Stimulated activated CD8-positive, alpha-beta memory T cell treated with anti-CD3 and anti-CD28 coated beads, Interleukin-4, amount 100 ng/mL, for 48 hours (primary cell): ENCODE measurements at regions not wholly inside any gene's neighbourhood (a gene's known extent, or its start where the extent isn't known, plus 50 kb on each side); places are given as distances from the start of the nearest gene placed in this dataset.

Source experiments
- DNase-seq: peaks from one replicate; pipeline ENCODE4 v3.0.0-alpha.2; 2020

DNA sequence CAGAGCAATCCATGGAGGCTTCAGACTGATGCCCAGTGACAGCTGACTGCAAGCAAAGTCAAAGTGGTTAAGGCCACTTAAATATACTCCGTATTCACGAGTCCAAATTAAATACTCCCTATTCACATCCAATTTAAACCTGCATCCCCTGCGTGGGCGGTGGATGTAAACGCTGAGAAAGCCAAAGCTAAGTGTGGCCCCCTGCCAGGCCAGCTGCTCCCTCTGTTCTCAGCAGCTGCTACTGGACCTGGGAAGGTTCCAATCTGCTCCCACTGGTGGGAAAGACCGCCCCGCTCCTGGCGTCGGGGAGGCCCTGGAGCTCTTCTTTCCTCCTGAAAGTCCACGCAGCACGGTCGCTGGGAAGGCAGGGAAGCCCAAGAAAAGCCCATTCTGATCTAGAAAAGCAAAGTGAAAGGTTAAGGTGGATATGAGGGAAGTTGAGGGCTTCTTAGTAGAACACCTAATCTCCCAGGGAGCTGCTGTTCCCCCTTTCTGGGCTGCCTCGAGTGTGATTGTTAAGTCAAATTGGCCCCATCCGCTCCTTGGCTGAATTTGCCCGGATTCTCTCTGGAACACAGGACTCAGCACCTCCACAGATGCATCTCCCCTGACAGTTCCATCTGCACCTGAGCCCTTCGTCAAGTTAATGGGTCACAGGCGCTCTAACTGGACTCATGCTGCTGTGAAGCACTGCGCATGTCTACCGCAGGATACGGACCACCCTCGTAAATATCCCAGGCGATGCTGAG is 205.5 kb downstream of the USP12 start:
- DNase-seq, result no peak

DNA sequence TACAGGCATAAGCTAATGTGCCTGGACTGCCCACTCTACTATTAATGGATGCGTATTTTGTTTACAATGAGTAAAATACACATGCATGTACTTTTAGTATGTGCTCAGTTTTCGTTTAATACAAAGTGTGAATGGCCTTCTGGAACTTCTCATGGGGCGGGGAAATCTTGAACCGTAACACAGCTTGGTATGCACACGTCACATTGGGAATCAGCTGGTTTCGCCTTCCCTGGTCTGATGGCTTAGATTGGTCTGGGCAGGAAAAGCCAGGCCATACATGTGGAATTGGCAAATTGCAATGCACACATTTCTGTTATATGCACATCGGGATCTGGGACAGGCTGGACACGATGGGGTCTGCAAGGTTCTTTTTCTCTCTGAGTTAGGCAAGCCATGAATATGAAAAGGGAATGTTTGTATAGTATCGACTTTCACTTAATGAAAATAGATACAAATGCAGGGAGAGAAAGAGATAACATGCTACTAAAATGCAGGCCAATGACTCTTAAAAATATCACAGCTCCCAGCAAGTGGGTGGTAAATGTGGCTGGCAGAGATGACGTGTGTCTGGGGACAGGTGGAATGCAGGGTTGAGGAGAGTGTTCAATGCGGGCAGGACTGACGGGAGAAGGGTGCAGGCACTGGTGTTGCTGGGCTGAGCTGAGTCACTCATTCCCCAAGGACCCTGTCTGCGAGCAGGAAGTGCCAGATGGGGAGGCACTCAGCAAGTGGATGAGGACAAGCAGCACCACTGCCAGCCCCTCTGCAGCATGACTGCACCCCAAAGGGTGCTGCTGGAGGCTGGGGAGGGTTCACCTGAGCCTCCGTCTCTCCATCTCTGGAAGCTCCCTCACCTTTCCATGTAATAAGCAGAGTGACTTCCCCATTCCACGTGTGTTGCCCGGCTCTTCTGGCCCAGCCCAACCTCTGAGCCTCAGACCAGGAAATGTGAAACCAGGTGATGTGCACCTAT is 204.0 kb upstream of the GPR12 start:
- no peak for DNase-seq

DNA sequence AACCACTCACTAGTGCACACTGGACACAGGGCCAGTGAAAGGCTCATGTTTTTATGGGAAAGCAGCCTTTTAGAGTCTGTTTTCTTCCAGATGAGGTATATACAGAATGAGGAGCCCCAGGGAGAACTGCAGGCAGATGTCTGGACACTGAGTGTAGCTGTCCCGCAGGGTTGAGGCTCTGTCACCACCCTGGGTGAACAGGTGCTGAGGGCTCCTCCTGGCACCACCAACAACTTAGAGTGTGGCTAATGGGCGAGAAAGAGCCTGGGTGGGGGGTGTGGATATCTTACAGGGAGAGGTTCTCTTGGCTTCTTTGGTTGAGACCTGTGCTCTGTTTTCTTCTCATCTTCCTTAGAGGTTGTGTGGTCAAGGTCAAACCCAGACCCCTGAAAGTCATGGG is 202.1 kb upstream of the GPR12 start:
- DNase-seq, result no peak

DNA sequence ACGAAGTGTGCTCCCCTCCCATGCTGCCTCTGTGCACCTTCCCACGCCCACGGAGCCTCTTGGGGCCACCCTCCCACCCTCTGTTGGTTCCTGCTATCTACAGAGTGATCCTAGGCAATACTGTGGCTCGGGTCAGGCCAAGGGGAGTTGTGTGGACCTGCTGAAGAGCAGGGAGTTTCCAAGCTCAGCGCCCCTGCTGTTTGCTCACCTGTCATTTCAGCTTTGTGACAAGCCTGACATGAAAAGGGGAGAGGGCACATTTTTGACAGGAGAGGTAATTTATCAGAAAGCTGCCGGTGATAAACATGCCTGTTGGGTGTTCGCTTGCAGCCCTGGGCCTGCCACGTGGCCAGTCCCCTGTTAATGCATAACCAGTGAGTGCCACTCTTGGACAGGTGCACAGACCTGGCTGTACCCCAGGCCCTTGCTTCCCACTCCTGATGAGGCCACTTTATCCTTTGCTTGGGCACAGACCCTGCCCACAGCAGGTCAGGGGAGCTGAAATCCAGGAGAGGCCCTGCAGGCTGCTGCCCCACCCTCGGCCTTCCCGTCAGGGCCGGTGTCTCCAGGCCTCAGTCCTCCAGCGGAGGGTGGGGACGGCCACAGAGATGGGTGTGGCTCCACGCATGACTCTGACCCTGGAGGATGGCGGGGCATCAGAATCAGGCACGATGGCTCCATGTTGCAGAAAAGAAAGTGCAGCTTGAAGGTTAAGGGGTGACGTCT is 201.5 kb upstream of the GPR12 start:
- DNase-seq, result no peak

DNA sequence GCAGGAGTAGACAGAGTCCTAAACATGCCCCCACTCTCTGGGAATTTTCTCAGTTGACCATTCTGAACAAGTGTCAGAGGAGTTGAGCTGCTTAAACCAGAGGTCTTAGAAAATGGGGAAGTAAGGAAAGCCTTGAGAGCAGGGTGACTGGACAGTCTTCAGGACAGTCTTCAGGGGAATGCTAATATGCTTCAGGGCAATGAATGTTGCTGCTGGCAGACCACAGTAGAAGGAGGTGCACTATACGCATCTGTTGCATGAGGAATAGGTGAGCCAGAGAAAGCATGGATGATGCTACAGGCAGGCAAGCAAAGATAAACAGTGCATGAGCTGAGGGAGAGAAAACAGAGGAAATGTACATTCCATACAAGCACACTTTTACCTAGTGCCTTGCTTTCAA is 196.6 kb upstream of the GPR12 start:
- no peak for DNase-seq

DNA sequence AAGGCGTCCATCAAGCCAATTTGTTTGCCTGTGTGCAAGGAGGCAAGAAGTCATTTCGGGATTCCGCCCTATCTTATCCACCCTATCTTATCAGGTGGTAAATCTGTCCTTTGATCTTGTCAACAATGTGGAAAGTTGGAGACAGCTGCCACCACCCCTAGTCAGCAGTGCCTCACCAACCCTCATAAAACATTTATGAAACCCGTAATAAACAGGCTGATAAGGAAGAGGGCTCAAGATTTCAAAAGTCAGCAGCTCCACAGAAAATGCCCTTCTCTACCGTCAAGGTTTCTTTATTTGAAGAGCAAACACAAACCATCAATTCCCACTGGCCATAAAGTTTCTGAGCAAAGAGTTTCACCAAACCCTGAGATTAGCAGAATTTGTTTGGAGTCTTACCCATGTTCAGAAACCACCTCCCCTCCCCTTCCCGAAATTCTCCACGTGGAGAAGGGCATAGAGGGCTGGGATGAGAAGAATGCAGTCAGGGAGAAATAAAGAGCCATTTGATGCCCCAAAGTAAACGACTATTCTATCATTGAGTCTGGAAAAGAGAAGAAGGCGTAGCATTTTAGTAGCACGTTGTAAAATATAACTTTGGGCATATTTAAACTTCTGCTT is 196.0 kb upstream of the GPR12 start:
- no peak for DNase-seq

DNA sequence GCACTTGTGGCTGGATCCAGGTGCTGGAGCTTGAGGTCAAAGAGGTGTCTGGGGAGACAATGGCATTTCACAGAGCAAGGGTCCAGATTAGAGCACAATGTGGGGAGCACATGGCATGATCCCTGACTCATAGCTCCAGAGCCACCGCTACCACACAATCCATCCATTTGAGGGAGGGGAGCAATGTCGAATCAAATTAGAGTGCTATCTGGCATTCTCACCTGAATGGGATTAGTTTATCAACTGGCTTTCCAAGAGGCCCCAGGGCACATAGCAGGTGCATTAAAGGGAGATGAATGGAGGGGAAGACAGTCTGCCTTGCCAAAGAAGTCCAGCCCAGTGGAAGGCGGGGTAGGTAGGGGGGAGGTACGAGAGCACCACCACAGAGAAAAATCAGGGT is 194.4 kb upstream of the GPR12 start:
- no peak for DNase-seq

DNA sequence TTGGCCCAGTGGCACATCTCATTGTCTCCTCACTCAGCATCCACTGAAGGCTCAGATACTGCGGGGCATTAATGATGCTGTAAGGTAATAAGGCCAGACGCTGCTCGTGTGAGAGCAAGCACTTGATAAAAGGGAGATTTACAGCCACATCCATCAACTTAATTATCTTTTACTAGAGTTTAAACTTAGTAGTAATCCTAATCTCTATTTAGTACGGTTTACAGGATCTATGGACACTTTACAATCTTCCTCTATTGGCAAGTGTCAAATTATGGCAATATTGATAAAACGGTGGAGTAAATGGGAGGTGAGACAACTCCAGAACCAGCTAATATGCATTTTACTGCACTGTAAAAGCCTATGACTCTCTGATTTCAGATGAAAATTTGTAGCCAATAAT is 192.7 kb upstream of the GPR12 start:
- no peak for DNase-seq

DNA sequence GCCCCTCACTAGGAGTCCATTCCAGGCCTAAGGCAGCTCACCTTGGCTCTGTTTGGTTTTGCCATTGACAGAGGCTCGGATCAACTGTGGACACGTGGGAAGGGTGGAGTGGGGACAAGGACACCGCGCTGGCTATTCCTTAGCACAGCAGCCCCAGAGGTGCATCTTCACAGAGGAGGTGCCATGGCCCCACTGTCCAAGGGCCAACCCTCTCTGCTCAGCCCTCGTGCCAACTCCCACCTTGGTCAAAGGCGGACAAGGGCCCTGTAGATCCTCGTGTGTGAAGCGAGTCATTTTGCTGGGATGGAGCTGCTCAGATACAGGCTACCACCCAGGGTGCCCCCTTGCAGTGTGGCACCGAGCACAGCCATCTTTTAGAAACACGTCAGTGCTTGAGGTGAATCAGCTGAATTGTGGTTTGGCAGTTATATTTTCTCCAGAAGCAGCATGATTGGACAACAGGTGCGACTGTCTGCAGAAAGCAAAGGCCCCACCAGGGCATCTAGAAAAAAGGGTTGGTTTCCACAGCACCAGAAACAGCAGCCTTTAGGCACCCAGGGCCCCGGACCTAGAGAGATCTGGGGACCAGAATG is 192.1 kb upstream of the GPR12 start:
- DNase-seq, result no peak

DNA sequence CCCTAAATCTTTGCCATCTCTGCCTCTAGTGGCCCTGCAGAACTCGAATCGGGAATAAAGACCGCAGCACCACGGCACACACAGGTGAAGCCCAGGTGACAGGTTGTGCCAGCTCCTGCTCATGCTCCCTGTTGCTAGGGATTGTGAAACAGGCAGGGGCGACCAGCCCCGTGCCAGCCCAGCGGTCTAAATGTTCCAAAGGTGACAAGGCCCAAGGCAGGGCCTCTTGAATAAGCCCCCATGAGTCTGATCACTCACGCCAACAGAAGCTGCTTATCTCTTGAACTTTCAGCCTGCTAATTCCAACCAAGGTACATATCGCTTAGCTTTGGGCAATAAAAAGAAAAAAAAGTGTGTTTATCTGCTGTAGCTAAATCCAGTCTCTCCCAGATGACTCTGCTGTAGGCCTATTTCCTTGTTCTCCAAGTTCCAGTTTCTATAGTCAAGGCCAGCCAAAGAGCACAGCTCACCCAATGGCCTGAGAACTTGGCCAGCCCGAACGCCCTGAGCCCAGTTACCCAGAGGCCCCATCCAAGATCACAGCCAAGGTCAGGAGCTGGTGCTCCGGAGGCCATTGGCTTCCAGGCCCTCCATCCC is 191.1 kb upstream of the GPR12 start:
- no peak for DNase-seq

DNA sequence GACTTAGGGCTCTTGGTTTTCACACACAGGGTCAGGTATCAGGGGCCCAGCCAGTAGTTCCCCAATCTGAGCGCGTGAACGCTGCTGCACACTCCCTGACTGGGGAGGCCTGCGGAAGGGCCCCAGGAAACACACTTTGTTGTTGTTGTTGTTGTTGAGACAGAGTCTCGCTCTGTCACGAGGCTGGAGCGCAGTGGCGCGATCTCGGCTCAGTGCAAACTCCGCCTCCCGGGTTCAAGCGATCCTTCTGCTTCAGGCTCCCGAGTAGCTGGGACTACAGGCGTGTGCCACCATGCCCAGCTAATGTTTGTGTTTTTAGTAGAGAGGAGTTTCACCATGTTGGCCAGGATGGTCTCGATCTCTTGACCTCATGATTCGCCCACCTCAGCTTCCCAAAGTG is 190.4 kb upstream of the GPR12 start:
- DNase-seq, result no peak

DNA sequence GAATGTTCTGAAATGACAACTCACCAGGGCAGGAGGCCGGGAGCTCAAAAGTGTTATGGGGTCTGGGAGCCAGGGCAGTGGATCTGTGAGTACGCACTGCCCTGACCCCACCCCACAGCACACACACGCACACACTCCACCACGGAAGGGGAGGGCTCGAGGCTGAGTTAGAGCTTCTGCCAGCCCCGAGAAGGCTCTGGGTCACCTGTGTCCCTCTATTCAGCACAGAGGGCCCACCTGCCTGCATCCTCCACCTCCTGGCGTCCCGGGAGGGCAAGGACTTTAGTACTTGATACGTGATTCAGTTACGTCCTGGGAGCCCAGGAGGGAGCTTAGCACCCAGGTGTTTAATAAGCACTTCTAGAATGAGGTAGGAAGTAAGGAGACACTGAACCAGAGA is 190.0 kb upstream of the GPR12 start:
- no peak for DNase-seq

DNA sequence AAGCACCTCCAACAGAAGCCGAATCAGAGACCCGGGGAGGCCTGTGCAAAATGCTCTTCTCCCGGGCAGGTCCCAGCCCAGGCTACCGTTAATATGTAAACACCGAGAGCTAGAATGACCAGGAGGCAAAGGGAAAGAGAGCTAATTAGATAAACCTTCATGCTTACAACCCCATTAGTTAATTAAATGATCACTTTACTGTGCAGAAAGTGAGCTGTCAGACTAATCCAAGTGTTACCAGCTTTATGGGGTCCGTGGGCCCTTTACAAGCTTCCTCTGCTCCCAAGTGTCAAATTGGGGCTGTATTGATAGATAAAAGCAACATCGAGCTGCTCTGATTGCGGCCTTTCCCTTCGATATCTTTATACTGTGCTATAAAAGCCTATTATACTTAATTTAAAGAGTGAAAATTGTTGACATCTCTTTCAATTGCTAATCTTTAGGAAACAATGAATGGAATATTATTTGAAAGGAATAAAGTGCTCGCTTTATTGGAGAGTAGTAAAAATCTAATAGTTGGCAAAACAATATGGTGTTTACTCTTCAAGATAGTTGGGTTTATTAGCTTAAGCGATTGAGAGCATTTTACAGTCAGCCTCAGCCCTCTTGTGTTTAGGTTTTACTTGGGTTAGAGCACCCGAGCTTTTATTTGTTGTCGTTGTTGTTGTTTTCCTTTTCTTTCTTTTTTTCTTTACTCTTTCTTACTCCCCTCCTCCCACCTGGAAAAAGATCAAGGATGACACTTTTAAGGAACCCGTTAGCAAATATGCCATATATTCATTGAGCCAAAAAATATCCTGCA is 189.3 kb upstream of the GPR12 start:
- no peak for DNase-seq

DNA sequence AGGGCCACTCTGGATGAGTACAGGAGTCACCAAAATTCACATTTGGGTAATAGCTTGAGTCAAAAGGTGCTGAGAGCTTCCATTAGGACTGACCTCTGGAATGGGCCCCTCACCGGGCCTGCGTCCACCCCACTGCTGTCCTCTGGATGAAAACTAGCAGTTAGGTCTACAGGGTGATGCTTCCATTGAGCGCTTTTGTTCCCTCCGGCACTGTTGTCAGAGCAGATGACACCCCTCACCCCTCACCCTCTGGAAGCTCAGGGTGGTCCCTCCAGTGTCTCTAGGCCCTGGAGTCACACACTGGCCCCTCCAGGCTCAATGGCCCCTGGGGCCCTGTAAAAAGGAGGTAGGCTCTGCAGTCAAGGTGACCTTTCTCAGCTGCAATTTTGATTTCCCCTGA is 187.8 kb upstream of the GPR12 start:
- DNase-seq, result no peak

DNA sequence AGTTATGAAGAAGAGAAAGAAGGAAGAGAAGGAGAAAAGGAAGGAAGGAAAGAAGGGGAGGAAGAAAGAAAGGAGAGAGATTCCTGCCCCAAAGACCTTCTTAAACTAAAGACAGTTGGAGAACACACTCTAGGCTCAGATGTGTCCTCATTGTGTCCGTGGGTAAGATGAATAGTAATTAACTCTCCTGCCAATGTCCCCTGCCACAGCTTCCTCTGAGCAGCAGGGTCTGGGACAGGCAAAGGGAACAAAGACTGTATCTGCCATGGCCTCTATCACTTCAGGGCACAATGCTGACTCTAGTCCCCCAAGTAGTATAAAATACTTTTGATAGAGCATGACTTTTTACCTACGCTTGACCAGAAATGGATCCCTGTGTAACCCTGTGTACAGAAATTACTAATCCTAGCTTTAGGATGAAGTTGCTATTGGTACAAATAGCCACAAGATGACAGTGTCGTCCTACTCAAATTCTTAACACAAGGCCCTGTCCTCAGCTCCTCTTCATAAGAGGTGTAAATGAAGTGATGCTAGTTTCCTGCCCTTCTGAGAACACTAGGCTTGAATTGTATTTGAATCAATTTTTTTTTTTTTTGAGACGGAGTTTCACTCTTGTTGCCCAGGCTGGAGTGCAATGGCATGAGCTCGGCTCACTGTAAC is 186.2 kb upstream of the GPR12 start:
- no peak for DNase-seq

DNA sequence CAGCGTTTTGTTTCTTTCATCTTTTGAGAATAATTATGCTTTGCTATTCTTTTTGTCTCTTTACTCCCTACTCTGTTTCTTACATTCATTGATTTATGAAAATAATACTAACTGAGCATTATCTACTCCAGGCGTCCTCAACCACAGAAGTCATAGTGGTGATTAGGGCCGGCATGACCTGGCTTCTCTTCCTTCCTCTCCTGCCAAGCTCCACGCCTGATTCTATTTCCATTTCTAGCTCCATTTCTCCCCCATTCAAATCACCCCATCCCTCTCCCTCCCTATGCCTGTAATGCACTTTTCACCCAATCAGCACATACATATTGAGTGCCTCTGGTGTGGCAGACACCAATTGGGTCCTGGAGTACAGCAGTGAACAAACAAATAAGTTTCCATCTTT is 183.2 kb upstream of the GPR12 start:
- DNase-seq, result no peak

DNA sequence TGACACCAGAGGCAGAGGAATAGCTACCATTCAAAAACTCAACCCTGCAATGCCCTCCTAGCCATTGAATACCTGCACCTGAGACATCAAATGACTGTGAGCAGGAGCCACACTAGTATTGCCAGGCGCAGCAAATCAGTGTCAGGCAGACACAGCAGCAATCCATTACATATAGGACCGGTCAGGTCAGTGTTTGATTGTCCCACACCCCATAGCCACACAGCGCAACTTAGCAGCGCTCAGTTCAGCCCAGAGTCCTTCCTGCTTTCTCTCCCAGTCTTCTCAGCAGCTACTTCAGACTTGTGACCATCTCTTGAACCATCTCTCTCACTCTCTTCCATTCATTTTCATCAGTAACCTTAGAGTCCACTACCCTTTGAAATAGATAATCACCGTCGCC is 181.6 kb upstream of the GPR12 start:
- DNase-seq, result no peak

DNA sequence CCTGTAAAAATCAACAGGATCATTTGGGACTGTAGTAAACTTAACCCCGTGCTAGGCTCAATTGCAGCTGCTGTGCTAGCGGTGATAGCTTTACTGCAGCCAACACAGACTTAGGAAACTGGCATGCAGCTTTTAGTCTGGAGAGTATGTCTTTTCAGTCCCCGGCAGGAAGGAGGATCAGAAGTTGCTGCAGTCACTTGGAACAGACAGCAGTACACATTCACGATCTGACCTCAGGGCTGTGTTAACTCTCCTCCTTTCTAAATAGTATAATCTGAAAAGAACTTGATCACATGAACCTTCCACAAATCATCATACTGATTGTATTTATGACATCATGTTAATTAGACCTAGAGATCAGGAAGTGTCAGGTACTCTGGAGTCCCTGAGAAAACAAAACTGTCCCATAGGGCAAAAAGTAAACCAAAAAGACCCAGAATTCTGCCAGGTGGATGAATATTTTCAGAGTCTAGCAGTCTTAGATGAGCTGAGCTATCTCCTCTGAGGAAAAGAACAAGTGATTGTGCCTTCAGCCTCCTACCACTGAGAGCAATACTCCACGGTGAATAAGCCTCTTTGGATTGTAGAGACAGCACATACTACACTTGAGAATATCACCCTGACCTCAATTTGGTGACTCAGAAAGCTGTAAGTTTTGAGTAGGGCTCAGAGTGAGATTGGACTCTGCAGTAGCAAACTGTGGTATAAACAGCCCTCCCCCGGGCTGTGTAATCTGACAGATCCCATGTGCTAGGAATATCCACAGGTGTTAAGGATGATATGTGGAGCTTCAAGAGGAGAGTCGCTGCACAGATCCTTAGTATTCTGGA is 181.0 kb upstream of the GPR12 start:
- no peak for DNase-seq

DNA sequence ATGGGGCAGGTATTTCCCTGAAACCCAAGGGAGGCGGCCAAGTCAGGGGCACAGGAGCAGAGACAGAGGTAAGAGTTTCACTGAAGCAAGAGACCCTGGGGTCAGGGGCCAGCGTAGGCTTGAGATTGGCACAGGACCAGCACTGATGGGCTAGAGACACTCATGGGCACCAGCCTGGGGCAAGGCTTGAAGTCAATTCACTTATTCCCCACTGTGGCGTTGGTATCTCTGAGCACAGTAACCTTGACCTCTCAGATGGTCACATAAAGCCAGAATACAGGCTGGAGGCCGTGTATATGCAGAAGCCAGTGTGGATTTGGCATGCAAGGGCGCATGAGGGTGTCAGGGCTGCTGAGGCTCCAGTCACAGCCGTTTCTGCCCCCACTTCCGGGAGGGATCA is 173.5 kb upstream of the GPR12 start:
- no peak for DNase-seq

DNA sequence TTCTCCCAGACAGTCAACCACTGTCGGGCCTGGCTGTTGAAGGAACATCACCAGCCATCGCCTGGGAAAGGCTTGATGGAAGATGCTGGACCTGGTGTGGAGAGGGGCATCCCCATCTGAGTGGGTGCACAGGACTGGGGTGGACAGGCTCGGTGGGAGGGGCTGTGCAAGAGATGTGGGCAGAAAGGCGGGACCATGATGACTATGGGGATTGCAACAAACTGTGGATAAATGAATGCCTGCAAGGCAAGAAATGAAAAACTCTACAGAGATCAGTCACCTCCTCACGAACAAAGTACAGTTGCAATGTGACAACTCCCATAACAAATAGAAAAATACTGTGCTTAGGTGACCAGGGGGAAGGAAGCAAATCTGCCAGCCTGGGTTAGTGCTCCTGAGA is 171.9 kb upstream of the GPR12 start:
- DNase-seq, result no peak
